ENCODE measurements at regions not wholly inside any gene's neighbourhood (a gene's known extent, or its start where the extent isn't known, plus 50 kb on each side); places are given as distances from the start of the nearest gene placed in this dataset.

DNA sequence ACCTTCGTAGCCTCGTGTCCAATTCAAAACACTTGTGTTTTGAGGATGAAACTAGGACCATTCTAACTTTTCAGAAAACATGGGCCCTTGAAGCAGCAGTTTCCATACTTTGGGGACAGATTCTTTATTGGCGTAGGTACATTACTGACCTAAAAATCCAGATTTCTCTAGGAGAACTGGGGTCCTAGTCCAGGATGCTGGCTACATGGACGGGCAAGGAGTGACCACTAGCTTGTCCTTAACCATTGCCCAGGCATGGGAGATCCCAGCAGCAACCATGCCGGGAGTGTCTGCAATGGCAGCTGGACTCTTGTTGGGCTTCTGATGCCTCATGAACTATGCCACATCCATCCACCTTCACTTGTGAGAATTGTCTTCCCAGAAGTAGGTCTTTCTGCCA, 62.2 kb upstream of the WDR1 start:
- no peak overlapping the region for H2BK20ac ChIP-seq (ENCODE audit: low read depth, low read length, poor library complexity, severe bottlenecking)
- H3K79me2 ChIP-seq (ENCODE audit: insufficient read depth, low read length), result no peaks in the 10 kb centered on the region
- H4K8ac ChIP-seq (replicated peaks; ENCODE audit: insufficient read length, low read depth, low read length), result no peak overlapping the region
- H3K4me2 ChIP-seq (ENCODE audit: insufficient read depth, insufficient read length, low read length), result no peak overlapping the region
- H3K4me1 ChIP-seq (ENCODE audit: insufficient read depth, low read length), result peaks cover 3% of the 10 kb centered on the region; the same call in 1 of the 2 replicates
- peaks cover 11% of the 10 kb centered on the region for H3K27me3 Mint-ChIP-seq (ENCODE audit: low read depth)
- no peak overlapping the region for H4K91ac ChIP-seq (ENCODE audit: insufficient read length, low read depth, low read length)
- H3K27ac Mint-ChIP-seq, result no peak overlapping the region
- no peak overlapping the region for H2AK5ac ChIP-seq (ENCODE audit: insufficient read length, low read length)
- TF ChIP-seq, protein P1, sequence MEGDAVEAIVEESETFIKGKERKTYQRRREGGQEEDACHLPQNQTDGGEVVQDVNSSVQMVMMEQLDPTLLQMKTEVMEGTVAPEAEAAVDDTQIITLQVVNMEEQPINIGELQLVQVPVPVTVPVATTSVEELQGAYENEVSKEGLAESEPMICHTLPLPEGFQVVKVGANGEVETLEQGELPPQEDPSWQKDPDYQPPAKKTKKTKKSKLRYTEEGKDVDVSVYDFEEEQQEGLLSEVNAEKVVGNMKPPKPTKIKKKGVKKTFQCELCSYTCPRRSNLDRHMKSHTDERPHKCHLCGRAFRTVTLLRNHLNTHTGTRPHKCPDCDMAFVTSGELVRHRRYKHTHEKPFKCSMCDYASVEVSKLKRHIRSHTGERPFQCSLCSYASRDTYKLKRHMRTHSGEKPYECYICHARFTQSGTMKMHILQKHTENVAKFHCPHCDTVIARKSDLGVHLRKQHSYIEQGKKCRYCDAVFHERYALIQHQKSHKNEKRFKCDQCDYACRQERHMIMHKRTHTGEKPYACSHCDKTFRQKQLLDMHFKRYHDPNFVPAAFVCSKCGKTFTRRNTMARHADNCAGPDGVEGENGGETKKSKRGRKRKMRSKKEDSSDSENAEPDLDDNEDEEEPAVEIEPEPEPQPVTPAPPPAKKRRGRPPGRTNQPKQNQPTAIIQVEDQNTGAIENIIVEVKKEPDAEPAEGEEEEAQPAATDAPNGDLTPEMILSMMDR (conservative IDR thresholded peaks at IDR 0.05), result no peak
- no peak overlapping the region for H2BK12ac ChIP-seq (ENCODE audit: insufficient read length, low read depth, low read length)
- no peaks in the 10 kb centered on the region for H3K36me3 Mint-ChIP-seq (ENCODE audit: insufficient read depth in 1 of 3, low read depth in 3 of 3)
- peaks cover 4 to 6% of the 10 kb centered on the region in 2 experiments for H3K4me1 Mint-ChIP-seq
- H3K27me3 ChIP-seq (ENCODE audit: insufficient read depth, low read length), result no peaks in the 10 kb centered on the region
- WGBS (ENCODE audit: extremely low coverage, insufficient read length, low lambda C conversion rate), result no CpG with 5 or more reads among the region's 5 CpGs
- H2BK5ac ChIP-seq (ENCODE audit: insufficient read length, low read length), result no peak overlapping the region
- DNase-seq, result no peak
- H3K56ac ChIP-seq (ENCODE audit: insufficient read length, low read depth, low read length), result no peak overlapping the region
- H4K5ac ChIP-seq (ENCODE audit: insufficient read length, low read depth, low read length), result no peak overlapping the region
- H2AFZ ChIP-seq (ENCODE audit: low read length), result no peak overlapping the region
- H2BK120ac ChIP-seq (ENCODE audit: low read depth, low read length, poor library complexity, severe bottlenecking), result no peak overlapping the region
- no peak overlapping the region for H3K27ac ChIP-seq (ENCODE audit: insufficient read length, low read depth, low read length)
- no peaks in the 10 kb centered on the region for H3K23me2 ChIP-seq (ENCODE audit: insufficient read length, low read depth, low read length, poor library complexity, severe bottlenecking)
- H3K23ac ChIP-seq (ENCODE audit: insufficient read length, low read depth, low read length), result no peak overlapping the region
- H3K18ac ChIP-seq (ENCODE audit: insufficient read length, low read depth, low read length), result no peak overlapping the region
- no peaks in the 10 kb centered on the region; a peak in 1 of 5 replicates for H3K9me3 Mint-ChIP-seq
- H3K79me1 ChIP-seq (ENCODE audit: insufficient read depth, low read depth, low read length, poor library complexity, severe bottlenecking), result no peaks in the 10 kb centered on the region
- no peaks in the 10 kb centered on the region for H4K20me1 ChIP-seq (ENCODE audit: control insufficient read depth, insufficient read depth, insufficient read length)
- no peak overlapping the region for H3K4me3 Mint-ChIP-seq
- H2BK15ac ChIP-seq (ENCODE audit: low read depth, low read length), result no peak overlapping the region
- H3K9me3 ChIP-seq (ENCODE audit: control insufficient read depth, low read depth, low read length), result no peaks in the 10 kb centered on the region
- H3K14ac ChIP-seq (ENCODE audit: insufficient read depth, low read length), result no peak overlapping the region
- H3K9ac ChIP-seq (ENCODE audit: extremely low read depth, insufficient read length, low read length), result no peak overlapping the region
- no peak overlapping the region for H3T11ph ChIP-seq (ENCODE audit: low read length)
- no peak overlapping the region for H3K4ac ChIP-seq (ENCODE audit: low read depth, low read length)
